GM19452 (cell line): ENCODE measurements at regions not wholly inside any gene's neighbourhood (a gene's known extent, or its start where the extent isn't known, plus 50 kb on each side); places are given as distances from the start of the nearest gene placed in this dataset.

Experiments
- ATAC-seq: cut with Tn5 transposase; IDR thresholded peaks from one replicate; pipeline ENCODE4 v1.9.1; 2021; ENCODE audit not compliant: unreplicated experiment

DNA sequence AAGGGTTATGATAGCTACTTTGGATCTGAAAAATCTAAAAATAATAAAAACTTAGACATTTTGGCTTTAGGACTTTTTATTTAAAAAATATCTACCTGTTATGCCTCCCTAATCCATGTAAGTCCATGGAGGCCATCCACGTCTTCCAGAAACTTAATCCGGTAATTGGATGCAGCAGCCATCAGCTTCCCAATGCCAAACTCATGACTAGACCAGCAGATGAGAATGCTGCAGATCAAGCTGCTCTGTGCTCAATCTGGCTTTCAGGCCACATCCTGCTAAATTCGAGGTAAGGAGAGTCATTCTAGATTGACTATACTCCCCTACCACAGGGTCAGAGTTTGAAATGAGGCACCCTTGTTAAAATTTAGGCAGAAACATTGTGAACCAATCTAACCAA lies 168.5 kb upstream of the TCERG1L start:
- ATAC-seq = no peak

GRCh38 chr10:131480861-131481260 lies 169.3 kb upstream of the TCERG1L start:
- ATAC-seq = no peak

DNA sequence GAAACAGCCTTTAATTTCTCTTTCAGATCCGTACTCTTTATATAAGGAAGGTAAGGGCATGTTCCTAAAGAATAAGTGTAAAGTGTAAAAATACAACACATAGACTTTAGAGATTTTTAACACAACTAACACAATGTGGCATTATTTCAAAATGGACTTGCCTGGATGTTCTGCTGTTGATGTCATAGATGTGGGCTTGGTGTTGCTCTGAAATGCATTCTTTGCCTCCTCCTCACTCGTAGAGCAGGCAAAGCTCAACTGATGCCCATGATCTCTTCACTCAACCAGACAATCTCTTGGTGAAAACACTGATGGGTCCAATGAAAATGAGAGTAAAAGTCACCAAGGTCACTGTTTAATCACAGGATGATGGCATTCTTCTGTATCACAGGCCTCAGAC lies 174.2 kb upstream of the TCERG1L start:
- no peak for ATAC-seq

DNA sequence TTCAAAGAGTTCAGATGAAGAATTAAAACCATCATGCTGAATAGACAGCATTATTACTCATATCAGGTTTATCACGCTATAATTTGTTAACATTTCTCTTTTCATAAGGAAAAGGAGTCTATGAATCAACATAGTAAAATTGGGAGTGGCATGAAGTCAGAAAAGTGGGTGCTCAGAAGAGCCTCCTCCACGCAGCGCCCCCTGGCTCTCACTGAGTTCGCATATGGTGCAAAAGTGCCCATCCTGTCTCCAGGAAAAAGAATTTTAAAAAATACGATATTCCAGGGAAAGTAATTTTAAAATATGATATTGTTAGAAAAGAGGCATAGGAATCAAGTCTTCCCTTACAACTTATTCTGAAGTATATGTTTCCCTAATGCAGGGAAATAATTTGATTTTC lies 176.3 kb upstream of the TCERG1L start:
- ATAC-seq = no peak

GRCh38 chr10:131490991-131491594 lies 179.6 kb upstream of the TCERG1L start:
- ATAC-seq = no peak

DNA sequence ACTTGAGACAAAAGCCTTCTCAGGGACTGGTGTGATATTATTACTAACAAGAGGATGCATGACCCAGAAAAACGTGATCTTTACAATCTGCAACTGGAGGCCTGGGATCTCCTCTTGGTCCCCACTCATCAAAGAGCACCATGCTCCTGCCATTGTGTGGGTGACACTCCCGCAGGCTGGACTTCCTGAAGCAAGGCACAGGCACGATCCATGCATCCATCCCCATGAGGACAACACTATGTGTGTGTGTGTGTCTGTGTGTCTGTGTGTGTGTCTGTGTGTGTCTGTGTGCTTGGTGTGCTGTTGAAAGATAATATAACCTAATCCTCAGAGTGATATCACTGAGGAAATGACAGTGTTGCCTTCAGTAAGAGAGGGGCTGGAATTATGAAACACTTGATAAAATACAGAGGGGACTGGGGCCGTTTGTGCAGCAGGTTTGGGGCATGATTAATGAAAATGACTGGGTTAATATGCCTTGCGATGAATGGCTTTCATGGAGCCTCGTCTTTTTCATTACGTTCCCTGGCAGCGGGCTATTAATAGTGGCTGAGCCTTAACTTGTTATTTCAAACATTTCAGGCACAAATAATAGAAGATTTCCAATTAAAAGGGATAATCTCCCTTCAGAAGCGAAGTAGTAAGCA lies 180.8 kb upstream of the TCERG1L start:
- ATAC-seq = no peak

- no peak for ATAC-seq
Measured at GRCh38 chr10:131493432-131493831, 181.9 kb upstream of the TCERG1L start.

- ATAC-seq = no peak
Measured at GRCh38 chr10:131494451-131494850, 182.9 kb upstream of the TCERG1L start.

DNA sequence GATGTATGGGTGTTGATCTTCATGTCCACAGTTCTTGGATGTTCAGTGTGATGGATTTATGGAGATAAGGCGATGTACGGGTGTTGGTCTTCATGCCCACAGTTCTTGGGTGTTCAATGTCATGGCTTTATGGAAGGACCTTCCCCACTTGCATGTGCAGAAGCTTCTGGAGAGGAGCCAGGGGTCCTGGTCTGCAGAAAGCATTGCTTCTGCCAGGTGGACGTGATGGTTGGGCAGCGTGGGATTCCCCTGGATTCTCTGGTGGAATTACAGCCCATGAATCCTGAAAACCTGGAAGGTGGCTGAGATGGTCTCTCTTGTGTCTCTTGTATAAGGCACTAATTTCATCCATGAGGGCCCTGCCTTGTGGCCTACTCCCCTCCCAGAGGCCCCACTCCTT lies 183.7 kb upstream of the TCERG1L start:
- no peak for ATAC-seq

- no peak for ATAC-seq
Measured at GRCh38 chr10:131495892-131496291, 184.4 kb upstream of the TCERG1L start.

- ATAC-seq = no peak
Measured at GRCh38 chr10:131496351-131497052, 185.0 kb upstream of the TCERG1L start.

DNA sequence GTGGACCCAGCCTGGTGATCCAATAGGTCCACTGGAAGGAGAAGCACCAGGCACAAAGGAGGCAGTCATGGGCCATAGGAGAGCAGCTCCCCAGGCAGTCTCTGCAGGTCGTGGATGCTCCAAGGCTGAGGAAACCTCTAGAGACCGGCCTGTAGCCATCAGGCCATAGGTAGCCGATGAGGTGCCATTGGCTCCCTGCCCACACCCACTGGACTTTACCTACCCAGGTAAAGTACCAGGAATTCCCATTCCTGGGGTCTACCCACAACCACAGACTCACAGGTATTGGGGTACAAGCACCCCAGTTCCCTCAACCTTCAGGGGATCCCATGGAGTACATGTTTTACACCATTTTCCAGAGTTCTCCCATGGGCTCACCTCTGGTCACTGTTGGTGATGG lies 188.0 kb upstream of the TCERG1L start:
- ATAC-seq = no peak

DNA sequence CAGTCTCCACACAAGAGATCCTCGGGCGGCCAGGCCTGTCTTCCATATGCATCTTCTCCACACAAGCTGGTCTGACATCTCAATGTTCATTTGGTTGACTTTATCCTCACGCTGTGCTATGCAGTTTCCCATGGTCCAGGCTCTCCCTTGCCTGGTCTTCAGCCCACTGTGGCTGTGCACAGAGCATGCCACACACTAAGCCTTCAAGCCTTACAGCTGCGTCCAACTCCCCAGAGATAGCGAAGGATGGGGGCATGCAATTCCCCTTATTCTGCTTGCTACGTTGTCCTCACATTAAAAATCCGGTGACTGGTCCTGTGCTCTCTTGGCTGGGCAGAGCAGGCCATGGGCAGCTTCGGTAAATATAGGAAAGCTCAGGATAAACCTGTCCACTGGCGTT lies 188.7 kb upstream of the TCERG1L start:
- no peak for ATAC-seq

GRCh38 chr10:131500892-131501291 lies 189.4 kb upstream of the TCERG1L start:
- no peak for ATAC-seq

DNA sequence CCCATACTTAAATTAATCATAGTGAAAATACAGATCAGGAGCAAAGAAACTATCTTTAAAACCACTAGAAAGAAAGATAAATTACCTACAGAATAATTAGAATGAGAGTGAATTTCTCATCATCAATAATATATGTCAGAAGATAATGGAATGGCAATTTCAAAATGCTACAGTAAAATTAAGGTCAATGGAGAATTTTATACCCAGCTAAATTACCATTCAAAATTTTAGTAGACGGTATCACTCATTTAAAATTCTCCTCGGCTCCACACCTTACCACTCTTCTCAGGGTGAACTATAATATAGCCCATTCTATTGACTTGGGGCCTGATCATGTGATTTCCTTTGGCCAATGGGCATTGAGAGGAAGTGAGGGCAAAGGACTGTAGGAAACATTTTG lies 192.5 kb upstream of the TCERG1L start:
- ATAC-seq = no peak

DNA sequence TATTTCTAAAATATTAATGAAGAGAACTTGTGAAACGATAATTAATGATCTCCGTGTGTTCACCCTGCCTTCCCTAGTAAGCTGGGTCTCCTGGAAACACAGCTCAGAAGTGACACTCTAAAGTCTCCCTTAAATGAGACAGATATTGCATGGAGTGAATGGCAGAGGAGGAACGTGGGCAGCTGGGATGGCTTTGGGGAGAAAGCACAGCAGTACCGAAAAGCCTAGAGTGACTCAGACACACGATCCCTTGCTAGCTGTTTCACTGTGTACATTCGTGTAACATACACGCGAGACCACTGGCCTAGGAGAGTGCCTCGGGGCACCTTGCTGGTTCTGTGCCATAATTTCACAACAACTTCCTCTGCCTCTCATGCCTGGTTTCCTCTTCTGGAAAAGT lies 199.9 kb upstream of the TCERG1L start:
- ATAC-seq = no peak

DNA sequence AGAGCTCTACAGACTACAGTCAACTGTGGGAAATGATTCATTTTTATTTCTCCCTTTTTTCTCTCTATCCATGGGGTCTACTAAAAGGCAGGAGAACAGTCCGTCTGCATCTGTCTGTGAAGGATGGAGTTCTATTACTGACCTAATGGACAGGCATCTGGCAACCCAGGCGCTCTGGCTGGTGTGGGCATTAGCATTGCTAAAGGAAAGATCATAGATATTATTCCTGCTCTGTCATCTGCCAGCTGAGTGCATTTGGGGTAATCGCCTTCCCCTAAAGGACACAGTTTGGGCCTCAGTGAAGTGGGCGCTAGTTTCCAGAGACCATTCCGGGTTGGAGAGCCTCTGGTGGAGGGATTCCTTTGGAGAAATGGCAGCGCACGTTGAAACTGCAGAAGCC lies 201.3 kb upstream of the TCERG1L start:
- ATAC-seq = no peak

DNA sequence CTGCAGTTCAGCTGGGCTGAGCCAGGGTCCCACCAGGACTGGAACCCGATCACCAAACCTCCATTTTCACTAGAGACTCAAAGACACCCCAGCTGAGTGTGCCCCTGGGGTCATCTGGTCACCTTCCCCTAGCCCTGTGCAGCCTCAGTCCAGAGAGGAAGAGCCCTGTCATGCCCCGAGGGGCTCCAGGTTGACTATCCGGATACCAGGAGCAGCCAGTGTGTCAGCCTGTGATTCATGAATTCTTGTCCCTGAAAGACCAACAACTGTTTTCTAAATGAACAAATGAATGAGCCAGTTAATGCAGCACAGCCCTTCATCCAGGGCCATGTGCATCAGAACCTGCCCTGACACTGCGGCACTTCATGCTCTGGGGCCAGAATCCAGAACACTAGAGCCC lies 201.9 kb upstream of the TCERG1L start:
- no peak for ATAC-seq

DNA sequence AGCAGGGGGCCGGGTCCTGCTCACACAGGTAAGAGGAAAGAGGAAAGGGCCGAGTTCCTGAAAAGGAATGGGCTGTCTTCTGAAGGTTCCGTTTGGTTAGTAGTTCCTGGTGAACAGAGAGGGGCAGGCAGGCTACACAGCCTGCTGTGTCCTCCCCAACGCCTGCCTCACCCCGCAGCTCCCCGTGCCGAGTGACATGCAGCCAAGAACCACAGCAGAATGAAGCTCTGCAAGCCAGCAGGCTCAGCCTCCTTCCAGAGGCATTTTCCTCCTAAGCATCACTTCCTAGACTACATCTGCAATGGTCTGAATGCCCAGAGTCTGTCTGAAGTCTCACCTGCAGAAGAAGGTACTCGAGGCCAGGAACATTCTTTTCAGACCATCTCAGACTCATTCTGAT lies 202.4 kb upstream of the TCERG1L start:
- ATAC-seq = no peak

DNA sequence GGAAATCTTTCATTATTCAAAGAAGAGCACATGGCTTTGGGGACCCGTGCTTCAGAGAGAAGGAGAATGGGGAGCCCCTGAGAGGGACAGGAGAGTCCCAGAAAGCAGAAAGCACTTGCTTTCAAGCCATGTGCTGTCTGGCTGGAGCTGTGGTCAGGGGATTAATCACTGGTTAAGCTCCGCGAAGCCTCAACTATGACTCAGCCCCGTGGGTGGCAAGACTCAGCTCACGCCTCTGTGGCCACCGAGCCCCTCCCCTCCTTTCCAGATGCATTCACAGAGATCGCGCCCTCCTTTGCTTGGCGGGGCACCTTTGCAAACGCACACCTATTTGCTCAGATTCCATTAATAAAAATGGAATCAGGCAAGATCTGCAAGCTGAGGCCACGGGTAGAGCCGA lies 202.9 kb upstream of the TCERG1L start:
- no peak for ATAC-seq

GRCh38 chr10:131516285-131516684 lies 204.8 kb upstream of the TCERG1L start:
- no peak for ATAC-seq

DNA sequence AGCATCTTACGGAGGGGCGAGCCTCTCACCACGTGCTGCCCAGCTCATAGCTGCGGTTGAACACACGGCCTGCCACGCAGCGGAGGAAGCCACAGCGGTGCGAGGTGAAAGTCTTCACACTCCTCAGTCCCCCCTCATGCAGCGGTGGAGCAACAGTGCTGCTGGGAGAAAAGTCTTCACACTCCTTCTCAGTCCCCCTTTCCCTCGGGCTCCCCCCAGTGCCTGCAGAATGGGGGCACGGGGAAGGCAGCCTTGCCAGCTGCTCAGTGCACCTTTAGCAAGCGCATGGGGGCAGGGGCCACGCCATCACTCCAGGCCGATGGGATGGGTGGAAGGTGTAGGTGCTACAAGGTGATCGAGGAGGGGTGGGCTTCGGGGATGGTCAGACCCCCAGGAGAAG lies 206.3 kb upstream of the TCERG1L start:
- ATAC-seq = no peak
